H1 (cell line): ENCODE measurements at regions not wholly inside any gene's neighbourhood (a gene's known extent, or its start where the extent isn't known, plus 50 kb on each side); places are given as distances from the start of the nearest gene placed in this dataset.

Experiments used
- CTCF ChIA-PET: fragments of 300-600 bp; sonication (Branson Sonifier 250); formaldehyde crosslinking; loops from one replicate; lab custom pipeline; 2021; ENCODE audit not compliant: partially characterized antibody; lab: Charles Lee
- POLR2A ChIA-PET: fragments of 300-600 bp; sonication (Branson Sonifier 250); formaldehyde crosslinking; loops from one replicate; lab custom pipeline; 2021; ENCODE audit warnings: inconsistent platforms; ENCODE audit not compliant: partially characterized antibody; lab: Charles Lee
- DNase-seq, 2 experiments: peaks; one replicate each; pipeline versions ENCODE4 v3.0.0 to v3.0.0-alpha.2; 2010 to 2022; ENCODE audit warnings: low spot score in 2 of 2, low read depth in 1 of 2, mixed read lengths in 1 of 2
- FAIRE-seq: peaks from 2 replicates; lab custom pipeline; 2011; peaks lifted over from hg19 to GRCh38; lab: Jason Lieb, UNC
- H2AFZ ChIP-seq: 2 replicates; pipeline ENCODE4 v1.8.1; 2012; ENCODE audit warnings: low read length, inconsistent platforms
- H2AK5ac ChIP-seq: 2 replicates; pipeline ENCODE4 v1.6.1; 2013; ENCODE audit warnings: low read depth, low read length
- H2BK120ac ChIP-seq: replicated peaks from 2 replicates; pipeline ENCODE3; 2013; ENCODE audit warnings: low read depth, low read length, inconsistent platforms
- H2BK12ac ChIP-seq: 2 replicates; pipeline ENCODE4 v1.6.1; 2013; ENCODE audit warnings: low read depth, low read length
- H2BK15ac ChIP-seq: 2 replicates; pipeline ENCODE4 v1.6.1; 2013; ENCODE audit warnings: low read length
- H2BK20ac ChIP-seq: 2 replicates; pipeline ENCODE4 v1.6.1; 2013; ENCODE audit warnings: low read length
- H2BK5ac ChIP-seq: 2 replicates; pipeline ENCODE4 v1.6.1; 2013; ENCODE audit warnings: low read depth, low read length
- H3K14ac ChIP-seq: 2 replicates; pipeline ENCODE4 v1.6.1; 2013; ENCODE audit warnings: inconsistent platforms; ENCODE audit not compliant: insufficient read length
- H3K18ac ChIP-seq: 2 replicates; pipeline ENCODE4 v1.6.1; 2013; ENCODE audit warnings: low read length; ENCODE audit errors: extremely low read depth
- H3K23ac ChIP-seq: 2 replicates; pipeline ENCODE4 v1.6.1; 2013; ENCODE audit warnings: inconsistent platforms; ENCODE audit not compliant: insufficient read length
- H3K23me2 ChIP-seq: 2 replicates; pipeline ENCODE4 v1.6.1; 2013; ENCODE audit warnings: low read depth, low read length
- H3K27ac ChIP-seq: 2 replicates; pipeline ENCODE4 v1.6.1; 2011; ENCODE audit warnings: low read depth, low read length, inconsistent platforms
- H3K27me3 ChIP-seq, 4 experiments: replicated peaks in 1 of 4; 1 replicate in 1 of 4; 2 replicates in 3 of 4; pipeline versions ENCODE4 v1.6.1 to v1.8.1; 2011 to 2013; ENCODE audit warnings: low read length in 3 of 4, mild to moderate bottlenecking in 3 of 4, inconsistent platforms in 2 of 4, mixed read lengths in 2 of 4, moderate library complexity in 1 of 4; ENCODE audit not compliant: control insufficient read depth in 3 of 4, insufficient read depth in 3 of 4; ENCODE audit errors: extremely low read depth in 1 of 4
- H3K36me3 ChIP-seq, 4 experiments: 2 replicates each; pipeline versions ENCODE4 v1.6.1 to v1.8.1; 2011 to 2013; ENCODE audit warnings: mild to moderate bottlenecking in 4 of 4, low read length in 3 of 4, moderate library complexity in 2 of 4, control low read depth in 1 of 4, inconsistent platforms in 1 of 4; ENCODE audit not compliant: insufficient read depth in 4 of 4, control insufficient read depth in 2 of 4
- H3K4ac ChIP-seq: replicated peaks from 2 replicates; pipeline ENCODE3; 2013; ENCODE audit warnings: low read length, low read depth, mixed read lengths, inconsistent platforms; ENCODE audit not compliant: insufficient read length
- H3K4me1 ChIP-seq, 4 experiments: replicated peaks in 1 of 4; 1 replicate in 1 of 4; 2 replicates in 3 of 4; pipeline versions ENCODE4 v1.6.1 to v1.8.1; 2011 to 2013; ENCODE audit warnings: low read length in 3 of 4, inconsistent platforms in 2 of 4, mixed read lengths in 1 of 4; ENCODE audit not compliant: insufficient read depth in 4 of 4, control insufficient read depth in 3 of 4
- H3K4me2 ChIP-seq, 2 experiments: 2 replicates each; pipeline versions ENCODE4 v1.6.1 to v1.8.1; 2011 to 2013; ENCODE audit warnings: low read depth in 2 of 2, low read length in 2 of 2, control low read depth in 1 of 2, inconsistent platforms in 1 of 2, mild to moderate bottlenecking in 1 of 2; ENCODE audit not compliant: insufficient read depth in 1 of 2
- H3K4me3 ChIP-seq, 4 experiments: fragments of 200-600, 300-600 bp in 1 of 4; sonication (generic), shearing (Covaris generic), sonication (Bioruptor Twin) in 1 of 4; 2 replicates each; pipeline versions ENCODE4 v1.5.1 to v1.8.1; 2011 to 2016; ENCODE audit warnings: low read length in 4 of 4, low read depth in 3 of 4, control low read depth in 2 of 4, inconsistent platforms in 2 of 4, mild to moderate bottlenecking in 2 of 4, mixed read lengths in 1 of 4, moderate library complexity in 1 of 4; ENCODE audit not compliant: insufficient read depth in 2 of 4; ENCODE audit errors: extremely low read depth in 1 of 4
- H3K56ac ChIP-seq: replicated peaks from 2 replicates; pipeline ENCODE3; 2013; ENCODE audit warnings: low read depth, mild to moderate bottlenecking, mixed read lengths, low read length, inconsistent platforms; ENCODE audit not compliant: insufficient read length
- H3K79me1 ChIP-seq: 2 replicates; pipeline ENCODE4 v1.6.1; 2013; ENCODE audit warnings: low read depth, low read length, control low read depth
- H3K79me2 ChIP-seq, 2 experiments: 2 replicates each; pipeline versions ENCODE4 v1.6.1 to v1.8.1; 2012 to 2013; ENCODE audit warnings: low read length in 2 of 2, mild to moderate bottlenecking in 2 of 2, inconsistent platforms in 1 of 2; ENCODE audit not compliant: insufficient read depth in 2 of 2, control insufficient read depth in 1 of 2
- H3K9ac ChIP-seq, 4 experiments: replicated peaks in 1 of 4; 1 replicate in 1 of 4; 2 replicates in 3 of 4; pipeline versions ENCODE4 v1.6.1 to v1.8.1; 2011 to 2013; ENCODE audit warnings: low read depth in 3 of 4, low read length in 3 of 4, control low read depth in 2 of 4, mild to moderate bottlenecking in 2 of 4, moderate library complexity in 2 of 4, inconsistent platforms in 1 of 4; ENCODE audit errors: extremely low read depth in 1 of 4
- H3K9me3 ChIP-seq, 2 experiments: 2 replicates each; pipeline versions ENCODE4 v1.6.1 to v1.8.1; 2012 to 2013; ENCODE audit warnings: mild to moderate bottlenecking in 2 of 2, moderate library complexity in 2 of 2, control low read depth in 1 of 2, inconsistent platforms in 1 of 2, low read depth in 1 of 2, low read length in 1 of 2, mixed read lengths in 1 of 2; ENCODE audit not compliant: insufficient read depth in 2 of 2
- H4K20me1 ChIP-seq, 2 experiments: replicated peaks in 1 of 2; 2 replicates each; pipeline versions ENCODE3 to v1.8.1; 2011 to 2013; ENCODE audit warnings: inconsistent platforms in 2 of 2, low read length in 2 of 2, mild to moderate bottlenecking in 1 of 2; ENCODE audit not compliant: insufficient read depth in 2 of 2, control insufficient read depth in 1 of 2
- H4K5ac ChIP-seq: 2 replicates; pipeline ENCODE4 v1.6.1; 2013; ENCODE audit warnings: low read length, low read depth, mixed read lengths, inconsistent platforms; ENCODE audit not compliant: insufficient read length
- H4K8ac ChIP-seq: 2 replicates; pipeline ENCODE4 v1.8.0; 2013; ENCODE audit warnings: mild to moderate bottlenecking, moderate library complexity, low read length, inconsistent platforms; ENCODE audit not compliant: insufficient read depth; ENCODE audit errors: extremely low read depth
- H4K91ac ChIP-seq: replicated peaks from 2 replicates; pipeline ENCODE3; 2013; ENCODE audit warnings: low read length, mixed read lengths, inconsistent platforms; ENCODE audit not compliant: insufficient read length
- HDAC2 ChIP-seq, 2 experiments: fragments of 300-600 bp in 1 of 2; sonication (generic) in 1 of 2; IDR thresholded peaks; 2 replicates each; pipeline ENCODE4 v1.6.1; 2011 to 2012; ENCODE audit warnings: low read depth in 2 of 2, low read length in 2 of 2, mild to moderate bottlenecking in 2 of 2, moderate library complexity in 2 of 2, borderline replicate concordance in 1 of 2, inconsistent platforms in 1 of 2
- MAFK ChIP-seq: IDR thresholded peaks from 2 replicates; pipeline ENCODE4 v1.6.1; 2012; ENCODE audit warnings: low read depth, mild to moderate bottlenecking, improper control_type of control experiment, low read length
- SP4 ChIP-seq: IDR thresholded peaks from 2 replicates; pipeline ENCODE4 v1.6.1; 2012; ENCODE audit warnings: low read length, inconsistent platforms
- TAF7 ChIP-seq: optimal IDR thresholded peaks from 2 replicates; pipeline ENCODE3; 2011; ENCODE audit warnings: low read depth, mild to moderate bottlenecking, inconsistent platforms, low read length, moderate library complexity, borderline replicate concordance

GRCh38 chr11:15489281-15489680 lies 374.6 kb downstream of the INSC start:
- Histone ChIP-seq H3K4me3 (no peak overlapping the region), H3K27me3 (no peaks in the 10 kb centered on the region), H2BK5ac (no peak overlapping the region), H3K4me1 (no peaks in the 10 kb centered on the region), H2AFZ (no peak overlapping the region), H3K9me3 (no peaks in the 10 kb centered on the region), H3K4me2 (no peak overlapping the region), H4K8ac (no peak overlapping the region), H2BK15ac (no peak overlapping the region), H3K79me2 (no peaks in the 10 kb centered on the region), H2BK20ac (no peak overlapping the region), H3K14ac (no peak overlapping the region), H2AK5ac (no peak overlapping the region), H3K23ac (no peak overlapping the region), H4K91ac (no peak overlapping the region), H3K56ac (no peak overlapping the region), H3K27ac (no peak overlapping the region), H2BK12ac (no peak overlapping the region), H2BK120ac (no peak overlapping the region), H4K20me1 (no peaks in the 10 kb centered on the region), H3K79me1 (no peaks in the 10 kb centered on the region)
- no peak for DNase-seq
- ChIA-PET POLR2A (no interaction called here), CTCF (no interaction called here)
- TF ChIP-seq MAFK: no peak
- TF ChIP-seq SP4: no peak
- no peak for TF ChIP-seq TAF7
- no peak for TF ChIP-seq HDAC2 (IDR thresholded peaks at IDR 0.05; ENCODE audit: borderline replicate concordance in 1 of 2, low read depth in 2 of 2, low read length in 2 of 2)
- TF ChIP-seq, all 59 proteins: peak for 0
- H3K18ac ChIP-seq: no peak overlapping the region
- no peak overlapping the region for H4K5ac ChIP-seq
- no peak overlapping the region for H3K4ac ChIP-seq
- H3K23me2 ChIP-seq: no peaks in the 10 kb centered on the region
- H3K9ac ChIP-seq: no peak overlapping the region
- no peak for FAIRE-seq
- no peaks in the 10 kb centered on the region for H3K36me3 ChIP-seq
